Stomach (tissue), 4 donors: ENCODE measurements at regions not wholly inside any gene's neighbourhood (a gene's known extent, or its start where the extent isn't known, plus 50 kb on each side); places are given as distances from the start of the nearest gene placed in this dataset.
A peak's percentile ranks its signal among the peaks of the same experiment; 100 is the strongest.

Experiments used
- POLR2A ChIP-seq, 4 donors: fragments of 450-650 bp; IDR thresholded peaks; one replicate each; pipeline ENCODE4 v1.6.1; 2016; ENCODE audit warnings: antibody characterized with exemption in 4 of 4, control low read depth in 2 of 4, mild to moderate bottlenecking in 1 of 4, moderate library complexity in 1 of 4
- POLR2AphosphoS5 ChIP-seq, 3 donors: sonication (generic); formaldehyde crosslinking; IDR thresholded peaks; one replicate each; pipeline ENCODE4 v1.6.1; 2016; ENCODE audit warnings: antibody characterized with exemption in 3 of 3
- TF ChIP-seq, protein P1 (sequence below), 7 experiments: fragments of 450-650 bp in 4 of 7; fragments of 200-600 bp in 3 of 7; sonication (generic) in 3 of 7; IDR thresholded peaks; one replicate each; pipeline ENCODE4 v1.5.1; 2016 to 2019; ENCODE audit warnings: antibody characterized with exemption in 7 of 7, control low read depth in 2 of 7, mild to moderate bottlenecking in 1 of 7

DNA sequence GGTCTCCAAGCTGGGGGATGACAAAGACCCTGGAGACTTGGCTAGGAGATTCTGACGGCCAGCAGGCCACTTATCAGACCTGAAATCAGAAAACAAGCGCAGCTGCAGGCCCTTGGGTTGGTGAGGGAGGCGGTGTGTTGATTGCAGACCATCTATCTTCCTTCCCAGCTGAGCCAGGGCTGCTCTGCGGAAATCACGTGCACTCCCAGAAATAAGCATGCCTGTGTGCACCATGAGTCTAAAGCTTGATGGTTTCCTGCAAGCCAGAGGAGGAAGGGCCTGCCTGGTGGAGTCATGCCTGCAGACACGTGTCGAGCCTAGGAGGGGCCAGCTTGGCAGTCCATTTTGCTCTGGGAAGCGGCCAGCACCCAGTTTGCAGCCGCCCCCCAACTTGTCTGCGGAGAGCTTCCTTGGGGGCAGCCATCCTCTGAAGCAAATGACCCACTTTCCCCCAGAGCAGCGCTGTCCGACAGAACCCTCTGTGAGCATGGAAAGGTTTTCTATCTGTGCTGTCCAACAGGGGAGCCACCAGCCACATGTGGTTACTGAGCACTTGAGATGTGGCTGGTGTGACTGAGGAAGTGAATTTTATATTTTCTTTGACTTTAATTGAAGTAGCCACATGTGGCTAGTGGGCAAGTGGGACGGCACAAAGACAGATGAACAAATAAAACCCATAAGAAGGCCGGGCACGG is 175.7 kb upstream of the BCOR start:
- TF ChIP-seq, protein P1, sequence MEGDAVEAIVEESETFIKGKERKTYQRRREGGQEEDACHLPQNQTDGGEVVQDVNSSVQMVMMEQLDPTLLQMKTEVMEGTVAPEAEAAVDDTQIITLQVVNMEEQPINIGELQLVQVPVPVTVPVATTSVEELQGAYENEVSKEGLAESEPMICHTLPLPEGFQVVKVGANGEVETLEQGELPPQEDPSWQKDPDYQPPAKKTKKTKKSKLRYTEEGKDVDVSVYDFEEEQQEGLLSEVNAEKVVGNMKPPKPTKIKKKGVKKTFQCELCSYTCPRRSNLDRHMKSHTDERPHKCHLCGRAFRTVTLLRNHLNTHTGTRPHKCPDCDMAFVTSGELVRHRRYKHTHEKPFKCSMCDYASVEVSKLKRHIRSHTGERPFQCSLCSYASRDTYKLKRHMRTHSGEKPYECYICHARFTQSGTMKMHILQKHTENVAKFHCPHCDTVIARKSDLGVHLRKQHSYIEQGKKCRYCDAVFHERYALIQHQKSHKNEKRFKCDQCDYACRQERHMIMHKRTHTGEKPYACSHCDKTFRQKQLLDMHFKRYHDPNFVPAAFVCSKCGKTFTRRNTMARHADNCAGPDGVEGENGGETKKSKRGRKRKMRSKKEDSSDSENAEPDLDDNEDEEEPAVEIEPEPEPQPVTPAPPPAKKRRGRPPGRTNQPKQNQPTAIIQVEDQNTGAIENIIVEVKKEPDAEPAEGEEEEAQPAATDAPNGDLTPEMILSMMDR (IDR thresholded peaks at IDR 0.05), result no peak
- TF ChIP-seq POLR2AphosphoS5 (IDR thresholded peaks at IDR 0.05) (peak in 1 of 3 donors; percentile 21), POLR2A (IDR thresholded peaks at IDR 0.05) (no peak)
